ENCODE measurements at regions not wholly inside any gene's neighbourhood (a gene's known extent, or its start where the extent isn't known, plus 50 kb on each side); places are given as distances from the start of the nearest gene placed in this dataset.

DNA sequence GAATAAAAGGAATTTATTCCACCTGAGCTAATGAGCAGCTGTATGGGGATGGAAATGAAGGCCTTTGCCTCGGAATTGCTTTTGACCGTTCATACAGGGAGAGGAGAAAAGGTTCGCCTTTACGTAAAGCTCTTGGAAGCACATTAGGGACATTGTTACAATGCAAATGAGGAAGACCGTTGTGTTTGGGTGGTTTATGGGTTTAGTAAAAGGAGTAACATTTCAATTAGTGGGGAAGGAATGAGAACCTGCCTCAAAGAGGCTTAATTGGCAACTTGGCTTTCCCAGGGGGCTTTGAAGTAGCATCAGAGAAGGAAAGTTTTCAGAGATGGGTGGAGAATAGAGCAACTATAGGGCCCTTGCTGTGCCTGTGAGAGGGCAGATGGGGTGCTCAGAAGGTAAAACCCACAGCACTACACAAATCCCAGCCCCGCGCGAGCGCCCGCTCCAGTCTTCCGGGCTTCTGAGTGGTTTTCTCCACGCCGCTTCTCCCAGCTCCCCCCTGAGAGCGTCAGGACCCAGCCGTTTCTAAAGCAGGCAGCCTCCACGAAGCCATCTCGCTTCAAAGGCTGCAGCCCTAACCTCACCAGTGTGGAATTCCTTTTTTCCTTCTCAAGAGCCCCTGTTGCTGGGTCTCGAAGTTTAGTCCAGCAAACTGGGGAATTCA lies 192.0 kb upstream of the HES1 start:
- in situ Hi-C loops (cut with HindIII; ENCODE audit: low sequenced_read_pairs): no loop called here
- DNase-seq (ENCODE audit: low read depth, low spot score): no peak
- no peak for TF ChIP-seq CTCF (IDR thresholded peaks at IDR 0.05; ENCODE audit: low read depth, low read length)
- H3K4me3 ChIP-seq (ENCODE audit: low read depth, low read length): no peak overlapping the region

- H3K4me3 ChIP-seq (ENCODE audit: low read depth, low read length): no peak overlapping the region
- no peak for DNase-seq (ENCODE audit: low read depth, low spot score)
- in situ Hi-C loops (cut with HindIII; ENCODE audit: low sequenced_read_pairs): no loop called here
- no peak for TF ChIP-seq CTCF (IDR thresholded peaks at IDR 0.05; ENCODE audit: low read depth, low read length)
These were observed 191.4 kb upstream of the HES1 start for GRCh38 chr3:193944518-193944884.

DNA sequence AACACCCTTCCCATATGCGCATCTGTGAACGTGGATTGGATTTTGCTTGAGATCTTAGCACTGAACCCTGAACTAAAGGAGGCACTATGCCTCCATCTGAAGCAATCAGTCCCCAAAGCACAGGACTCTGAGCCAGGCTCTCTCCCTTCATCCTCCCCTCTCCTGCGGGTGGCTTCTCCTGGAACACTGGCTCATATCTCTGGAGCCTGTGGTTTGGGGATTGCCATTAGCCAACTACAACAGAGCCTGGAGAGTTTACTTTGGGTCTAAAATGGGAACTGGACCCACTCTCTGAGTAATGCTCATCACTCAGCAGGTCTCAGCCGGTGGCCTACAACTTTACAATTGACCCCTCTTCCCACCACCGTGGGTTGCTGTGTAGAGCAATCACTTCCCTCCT lies 190.8 kb upstream of the HES1 start:
- TF ChIP-seq CTCF (IDR thresholded peaks at IDR 0.05; ENCODE audit: low read depth, low read length): no peak
- DNase-seq (ENCODE audit: low read depth, low spot score): no peak
- in situ Hi-C loops (cut with HindIII; ENCODE audit: low sequenced_read_pairs): no loop called here
- no peak overlapping the region for H3K4me3 ChIP-seq (ENCODE audit: low read depth, low read length)

GRCh38 chr3:193946945-193947344 lies 189.0 kb upstream of the HES1 start:
- DNase-seq (ENCODE audit: low read depth, low spot score): no peak
- no peak for TF ChIP-seq CTCF (IDR thresholded peaks at IDR 0.05; ENCODE audit: low read depth, low read length)
- no peak overlapping the region for H3K4me3 ChIP-seq (ENCODE audit: low read depth, low read length)
- in situ Hi-C loops (cut with HindIII; ENCODE audit: low sequenced_read_pairs): no loop called here

DNA sequence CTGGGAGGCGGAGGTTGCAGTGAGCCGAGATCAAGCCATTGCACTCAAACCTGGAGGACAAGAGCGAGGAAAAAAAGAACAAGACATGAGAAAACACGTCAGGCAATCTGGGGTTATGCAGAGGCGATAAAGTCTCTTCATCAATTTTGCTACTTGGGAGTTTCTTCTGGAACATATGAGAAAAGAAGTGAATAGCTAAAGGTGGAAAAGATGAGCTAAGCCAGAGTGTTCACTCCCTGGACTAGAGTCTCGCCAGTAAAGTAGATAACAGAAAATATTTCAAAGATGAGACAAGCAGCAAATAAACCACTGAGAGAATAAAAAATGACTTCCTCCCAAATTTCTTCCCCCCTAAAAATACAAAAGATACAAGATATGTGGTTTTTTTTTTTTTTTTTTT lies 188.4 kb upstream of the HES1 start:
- no peak for TF ChIP-seq CTCF (IDR thresholded peaks at IDR 0.05; ENCODE audit: low read depth, low read length)
- in situ Hi-C loops (cut with HindIII; ENCODE audit: low sequenced_read_pairs): no loop called here

DNA sequence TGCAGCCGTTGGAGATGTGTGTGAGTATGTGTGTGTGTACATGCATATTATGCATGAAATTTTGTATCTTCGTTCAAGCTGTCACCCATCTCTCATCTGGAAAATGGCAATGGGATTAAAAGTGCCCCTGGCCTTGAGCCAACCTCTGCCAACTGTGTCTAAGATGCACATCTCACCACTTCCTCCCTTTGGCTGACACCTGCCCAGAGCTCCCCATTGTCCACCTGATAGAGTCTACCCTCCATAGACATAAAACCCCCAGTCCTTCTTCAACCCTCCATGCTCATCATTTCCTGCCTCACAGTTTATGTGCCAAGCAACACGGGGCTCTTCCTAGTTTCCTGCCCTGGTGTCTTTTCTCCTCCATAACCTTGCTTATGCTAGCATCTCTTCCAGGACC lies 187.5 kb upstream of the HES1 start:
- no peak for TF ChIP-seq CTCF (IDR thresholded peaks at IDR 0.05; ENCODE audit: low read depth, low read length)

More for the DNA sequence above, 188.4 kb upstream of the HES1 start:
- no peak overlapping the region for H3K4me3 ChIP-seq (ENCODE audit: low read depth, low read length)
- DNase-seq (ENCODE audit: low read depth, low spot score): no peak

DNA sequence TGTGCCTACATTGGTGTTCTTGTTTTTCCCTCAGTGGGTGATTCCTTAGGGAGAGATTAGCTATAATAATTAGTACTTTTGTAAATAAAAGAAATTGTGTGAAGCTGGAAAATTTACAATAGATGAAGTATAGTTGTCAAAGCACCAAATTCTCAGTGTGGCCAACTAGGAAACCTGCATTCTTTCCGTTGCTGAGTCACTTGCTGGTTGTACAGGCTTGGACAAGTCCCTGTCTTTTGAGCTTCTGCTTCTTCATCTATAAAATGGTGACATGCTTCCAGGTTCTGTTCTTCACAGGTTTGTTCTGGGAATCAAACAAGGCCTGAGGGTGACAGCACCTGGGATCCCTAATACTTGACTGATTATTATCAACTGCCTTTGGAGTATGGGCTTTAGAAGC lies 184.1 kb upstream of the HES1 start:
- in situ Hi-C loops (cut with HindIII; ENCODE audit: low sequenced_read_pairs): no loop called here
- no peak for TF ChIP-seq CTCF (IDR thresholded peaks at IDR 0.05; ENCODE audit: low read depth, low read length)
- H3K4me3 ChIP-seq (ENCODE audit: low read depth, low read length): no peak overlapping the region
- DNase-seq (ENCODE audit: low read depth, low spot score): no peak

More for the DNA sequence above, 187.5 kb upstream of the HES1 start:
- in situ Hi-C loops (cut with HindIII; ENCODE audit: low sequenced_read_pairs): no loop called here
- H3K4me3 ChIP-seq (ENCODE audit: low read depth, low read length): no peak overlapping the region
- DNase-seq (ENCODE audit: low read depth, low spot score): no peak

Data from astrocyte of the spinal cord (primary cell).